Gastrocnemius medialis (tissue), 4 donors: ENCODE measurements at regions not wholly inside any gene's neighbourhood (a gene's known extent, or its start where the extent isn't known, plus 50 kb on each side); places are given as distances from the start of the nearest gene placed in this dataset.

Experiments used
- ATAC-seq, 2 donors: fragments of 150-250 bp; one replicate each; pipeline ENCODE4 v1.9.1; 2016
- DNase-seq, 2 donors: peaks; one replicate each; pipeline ENCODE4 v3.0.0-alpha.2; 2019
- H3K27ac ChIP-seq, 4 donors: fragments of 200-600 bp; sonication (generic); 1 replicate in 1 of 4; 2 replicates in 3 of 4; pipeline ENCODE4 v1.5.1; 2016 to 2018; ENCODE audit warnings: mild to moderate bottlenecking in 2 of 4, moderate library complexity in 1 of 4
- H3K27me3 ChIP-seq, 3 donors: fragments of 200-600 bp; sonication (generic) in 2 of 3; 1 replicate in 1 of 3; 2 replicates in 2 of 3; pipeline versions ENCODE4 v1.5.1 to v1.6.0; 2016 to 2019; ENCODE audit warnings: mild to moderate bottlenecking in 1 of 3, moderate library complexity in 1 of 3
- H3K36me3 ChIP-seq, 2 donors: fragments of 200-600 bp; sonication (generic) in 1 of 2; one replicate each; pipeline ENCODE4 v1.5.1; 2017 to 2018
- H3K4me1 ChIP-seq, 2 donors: fragments of 200-600 bp; sonication (generic) in 1 of 2; one replicate each; pipeline ENCODE4 v1.5.1; 2016 to 2017; ENCODE audit warnings: mild to moderate bottlenecking in 2 of 2
- H3K4me3 ChIP-seq, 4 donors: fragments of 200-600 bp; sonication (generic) in 3 of 4; 1 replicate in 1 of 4; 2 replicates in 3 of 4; pipeline ENCODE4 v1.5.1; 2016 to 2019; ENCODE audit warnings: mild to moderate bottlenecking in 2 of 4
- H3K9me3 ChIP-seq, 3 donors: fragments of 200-600 bp; sonication (generic) in 2 of 3; 1 replicate in 1 of 3; 2 replicates in 2 of 3; pipeline ENCODE4 v1.5.1; 2016 to 2019
- CTCF ChIP-seq, 5 experiments: fragments of 450-650 bp in 3 of 5; fragments of 200-600 bp in 2 of 5; sonication (generic) in 2 of 5; IDR thresholded peaks in 4 of 5; conservative IDR thresholded peaks in 1 of 5; 1 replicate in 4 of 5; 2 replicates in 1 of 5; pipeline ENCODE4 v1.5.1; 2016 to 2019; ENCODE audit warnings: antibody characterized with exemption in 5 of 5, mild to moderate bottlenecking in 3 of 5, moderate library complexity in 3 of 5
- POLR2A ChIP-seq, 2 donors: fragments of 450-650 bp; IDR thresholded peaks; one replicate each; pipeline ENCODE4 v1.6.1; 2017; ENCODE audit warnings: antibody characterized with exemption in 2 of 2, mild to moderate bottlenecking in 2 of 2, moderate library complexity in 2 of 2
- in situ Hi-C, 4 donors: fragments of 200-750 bp; cut with MboI; loops; one replicate each; pipeline versions ENCODE4 v1.15.0 to v1.8.0; 2017; ENCODE audit warnings: low sequenced_read_pairs in 4 of 4
- intact Hi-C: fragments of 100-400 bp; cut with DNase I; formaldehyde crosslinking; loops from one replicate; pipeline ENCODE4 v1.15.1; 2023; ENCODE audit warnings: low total_unique reads

GRCh38 chr14:66046591-66046990, 439.6 kb upstream of the CCDC196 start:
- H3K27me3 ChIP-seq = no peaks in the 10 kb centered on the region
- no peak for DNase-seq
- no peaks in the 10 kb centered on the region for H3K4me1 ChIP-seq
- no peak overlapping the region for H3K4me3 ChIP-seq
- no peaks in the 10 kb centered on the region for H3K9me3 ChIP-seq
- no peak for ATAC-seq
- TF ChIP-seq POLR2A (IDR thresholded peaks at IDR 0.05) (no peak), CTCF (IDR thresholded peaks at IDR 0.05 in 4 of 5, conservative IDR thresholded peaks at IDR 0.05 in 1 of 5) (no peak)
- in situ Hi-C loops = no loop called here
- no peaks in the 10 kb centered on the region for H3K36me3 ChIP-seq
- no peak overlapping the region for H3K27ac ChIP-seq
- intact Hi-C loops = no loop called here

- in situ Hi-C loops = no loop called here
- no peak for ATAC-seq
- DNase-seq = no peak
- no peaks in the 10 kb centered on the region for H3K36me3 ChIP-seq
- TF ChIP-seq CTCF (IDR thresholded peaks at IDR 0.05 in 4 of 5, conservative IDR thresholded peaks at IDR 0.05 in 1 of 5) (no peak), POLR2A (IDR thresholded peaks at IDR 0.05) (no peak)
- intact Hi-C loops = no loop called here
- no peaks in the 10 kb centered on the region for H3K9me3 ChIP-seq
- no peaks in the 10 kb centered on the region for H3K4me1 ChIP-seq
- no peaks in the 10 kb centered on the region for H3K27me3 ChIP-seq
- no peak overlapping the region for H3K27ac ChIP-seq
- H3K4me3 ChIP-seq = no peak overlapping the region
These were observed 429.8 kb upstream of the CCDC196 start for GRCh38 chr14:66056268-66056907.

GRCh38 chr14:66056926-66057552, 429.1 kb upstream of the CCDC196 start:
- Histone ChIP-seq H3K4me3 (no peak overlapping the region), H3K9me3 (no peaks in the 10 kb centered on the region), H3K4me1 (no peaks in the 10 kb centered on the region), H3K27me3 (no peaks in the 10 kb centered on the region), H3K27ac (no peak overlapping the region), H3K36me3 (no peaks in the 10 kb centered on the region)
- no peak for DNase-seq
- in situ Hi-C loops (no loop called here), intact Hi-C loops (no loop called here)
- TF ChIP-seq POLR2A (IDR thresholded peaks at IDR 0.05) (no peak), CTCF (IDR thresholded peaks at IDR 0.05 in 4 of 5, conservative IDR thresholded peaks at IDR 0.05 in 1 of 5) (no peak)
- no peak for ATAC-seq

GRCh38 chr14:66065188-66065587, 421.0 kb upstream of the CCDC196 start:
- no peak overlapping the region for H3K4me3 ChIP-seq
- H3K36me3 ChIP-seq = no peaks in the 10 kb centered on the region
- H3K9me3 ChIP-seq = no peaks in the 10 kb centered on the region
- TF ChIP-seq POLR2A (IDR thresholded peaks at IDR 0.05) (no peak), CTCF (IDR thresholded peaks at IDR 0.05 in 4 of 5, conservative IDR thresholded peaks at IDR 0.05 in 1 of 5) (no peak)
- H3K27ac ChIP-seq = no peak overlapping the region
- H3K27me3 ChIP-seq = no peaks in the 10 kb centered on the region
- H3K4me1 ChIP-seq = no peaks in the 10 kb centered on the region
- DNase-seq = no peak
- intact Hi-C loops = no loop called here
- no peak for ATAC-seq
- in situ Hi-C loops = no loop called here
